Smooth muscle cell (in vitro differentiated cells): ENCODE measurements at regions not wholly inside any gene's neighbourhood (a gene's known extent, or its start where the extent isn't known, plus 50 kb on each side); places are given as distances from the start of the nearest gene placed in this dataset.

ENCODE experiments used
- DNase-seq: peaks from one replicate; lab custom pipeline; 2025; ENCODE audit not compliant: unreplicated experiment; lab: John Stamatoyannopoulos, UW
- H2AFZ ChIP-seq: fragments of 200-600 bp; sonication (generic); 2 replicates; pipeline ENCODE4 v1.6.0; 2016; ENCODE audit warnings: antibody characterized with exemption, low read depth, mild to moderate bottlenecking
- H3F3A ChIP-seq: fragments of 200-600 bp; sonication (generic); 2 replicates; pipeline ENCODE4 v1.6.0; 2017; ENCODE audit warnings: antibody characterized with exemption, low read depth
- H3K27ac ChIP-seq: fragments of 200-600 bp; sonication (generic); 2 replicates; pipeline ENCODE4 v1.5.1; 2016; ENCODE audit warnings: low read depth, mild to moderate bottlenecking
- H3K27me3 ChIP-seq: fragments of 200-600 bp; sonication (generic); 2 replicates; pipeline ENCODE4 v1.6.1; 2016; ENCODE audit warnings: low read depth, mild to moderate bottlenecking
- H3K36me3 ChIP-seq: fragments of 200-600 bp; sonication (generic); 2 replicates; pipeline ENCODE4 v1.5.1; 2016; ENCODE audit warnings: low read depth
- H3K4me1 ChIP-seq: fragments of 200-600 bp; sonication (generic); 2 replicates; pipeline ENCODE4 v1.5.1; 2016; ENCODE audit warnings: low read depth
- H3K4me2 ChIP-seq: fragments of 200-600 bp; sonication (generic); 2 replicates; pipeline ENCODE4 v1.6.0; 2016; ENCODE audit warnings: mild to moderate bottlenecking
- H3K4me3 ChIP-seq: fragments of 200-600 bp; sonication (generic); 2 replicates; pipeline ENCODE4 v1.5.1; 2016; ENCODE audit warnings: mild to moderate bottlenecking
- H3K79me2 ChIP-seq: fragments of 200-600 bp; sonication (generic); 2 replicates; pipeline ENCODE4 v1.6.0; 2016; ENCODE audit warnings: low read depth, mild to moderate bottlenecking
- H3K9ac ChIP-seq: fragments of 200-600 bp; sonication (generic); 2 replicates; pipeline ENCODE4 v1.6.0; 2016; ENCODE audit warnings: low read depth
- H3K9me3 ChIP-seq: fragments of 200-600 bp; sonication (generic); replicated peaks from 2 replicates; pipeline ENCODE4 v1.5.1; 2016; ENCODE audit warnings: low read depth
- H4K20me1 ChIP-seq: fragments of 200-600 bp; sonication (generic); 2 replicates; pipeline ENCODE4 v1.6.0; 2016; ENCODE audit warnings: low read depth
- CTCF ChIP-seq: fragments of 200-600 bp; sonication (generic); IDR thresholded peaks from 2 replicates; pipeline ENCODE4 v1.5.1; 2017; ENCODE audit warnings: borderline replicate concordance, mild to moderate bottlenecking, antibody characterized with exemption; ENCODE audit not compliant: insufficient read depth, poor library complexity, severe bottlenecking
- WGBS: methylation state at CpG from one replicate; pipeline ENCODE4 v1.1.7; 2016; ENCODE audit warnings: low lambda C conversion rate; 5-methylcytosine and 5-hydroxymethylcytosine counted together

GRCh38 chr9:118283488-118283887 lies 579.3 kb downstream of the TLR4 start:
- Histone ChIP-seq H3K4me2 (no peak overlapping the region), H3K36me3 (no peaks in the 10 kb centered on the region)

GRCh38 chr9:118290116-118290515 lies 585.9 kb downstream of the TLR4 start:
- no peaks in the 10 kb centered on the region for H3K36me3 ChIP-seq
- H3K4me3 ChIP-seq: no peak overlapping the region
- 78% methylated on average over 3 of the region's 3 CpGs for WGBS
- H3K79me2 ChIP-seq: no peaks in the 10 kb centered on the region
- H3K9ac ChIP-seq: no peak overlapping the region
- H3K27me3 ChIP-seq: no peaks in the 10 kb centered on the region
- H3K9me3 ChIP-seq: no peaks in the 10 kb centered on the region
- DNase-seq: no peak
- H2AFZ ChIP-seq: no peak overlapping the region
- H3K27ac ChIP-seq: no peak overlapping the region
- H4K20me1 ChIP-seq: no peaks in the 10 kb centered on the region
- H3K4me1 ChIP-seq: no peaks in the 10 kb centered on the region
- no peaks in the 10 kb centered on the region for H3F3A ChIP-seq
- no peak overlapping the region for H3K4me2 ChIP-seq
- no peak for TF ChIP-seq CTCF

More at GRCh38 chr9:118283488-118283887, 579.3 kb downstream of the TLR4 start:
- peaks cover 21% of the 10 kb centered on the region for H3K27me3 ChIP-seq
- no peaks in the 10 kb centered on the region for H4K20me1 ChIP-seq
- TF ChIP-seq CTCF: no peak
- DNase-seq: no peak
- no peaks in the 10 kb centered on the region for H3F3A ChIP-seq
- no peak overlapping the region for H2AFZ ChIP-seq
- H3K4me1 ChIP-seq: no peaks in the 10 kb centered on the region
- H3K9me3 ChIP-seq: no peaks in the 10 kb centered on the region
- no peak overlapping the region for H3K27ac ChIP-seq
- no peak overlapping the region for H3K9ac ChIP-seq
- H3K4me3 ChIP-seq: no peak overlapping the region
- no peaks in the 10 kb centered on the region for H3K79me2 ChIP-seq

GRCh38 chr9:118295413-118295812 lies 591.2 kb downstream of the TLR4 start:
- Histone ChIP-seq H3K27me3 (no peaks in the 10 kb centered on the region), H3K27ac (no peak overlapping the region), H3K9ac (no peak overlapping the region), H3F3A (no peaks in the 10 kb centered on the region), H4K20me1 (no peaks in the 10 kb centered on the region), H3K36me3 (no peaks in the 10 kb centered on the region), H2AFZ (no peak overlapping the region), H3K4me1 (no peaks in the 10 kb centered on the region), H3K4me3 (no peak overlapping the region), H3K9me3 (no peaks in the 10 kb centered on the region), H3K79me2 (no peaks in the 10 kb centered on the region), H3K4me2 (no peak overlapping the region)
- no peak for TF ChIP-seq CTCF
- WGBS: 76% methylated on average over 4 of the region's 4 CpGs
- DNase-seq: no peak

GRCh38 chr9:118302721-118303120 lies 598.5 kb downstream of the TLR4 start:
- Histone ChIP-seq H2AFZ (no peak overlapping the region), H3K4me3 (no peak overlapping the region), H4K20me1 (no peaks in the 10 kb centered on the region), H3K79me2 (no peaks in the 10 kb centered on the region), H3K9me3 (no peaks in the 10 kb centered on the region), H3K4me1 (no peaks in the 10 kb centered on the region), H3K27me3 (no peaks in the 10 kb centered on the region), H3K36me3 (no peaks in the 10 kb centered on the region), H3K27ac (no peak overlapping the region), H3F3A (no peaks in the 10 kb centered on the region), H3K4me2 (no peak overlapping the region), H3K9ac (no peak overlapping the region)
- 43% methylated on average over 2 of the region's 2 CpGs for WGBS
- no peak for TF ChIP-seq CTCF
- DNase-seq: no peak
